ENCODE measurements at regions not wholly inside any gene's neighbourhood (a gene's known extent, or its start where the extent isn't known, plus 50 kb on each side); places are given as distances from the start of the nearest gene placed in this dataset.

GRCh38 chr5:79872291-79872690 lies 118.8 kb downstream of the MTX3 start:
- no peak overlapping the region for H3K4me2 ChIP-seq (ENCODE audit: insufficient read depth, low read length)
- DNase-seq (no peak), ATAC-seq (ENCODE audit: insufficient read depth, low read depth) (no peak)
- no peaks in the 10 kb centered on the region for H4K20me1 ChIP-seq (ENCODE audit: insufficient read depth, low read length)
- no peak overlapping the region for H3K4me3 ChIP-seq (ENCODE audit: low read depth in 1 of 2, low read length in 2 of 2)
- H3K4me1 ChIP-seq (ENCODE audit: insufficient read depth, low read length) = no peaks in the 10 kb centered on the region
- H3K9me3 ChIP-seq (ENCODE audit: insufficient read depth, low read length, severe bottlenecking) = no peaks in the 10 kb centered on the region
- no peak overlapping the region for H3K27ac ChIP-seq (ENCODE audit: low read length)
- no peak overlapping the region for H2AFZ ChIP-seq (ENCODE audit: low read depth, low read length)
- no peaks in the 10 kb centered on the region for H3K27me3 ChIP-seq (ENCODE audit: insufficient read depth, low read length, poor library complexity)
- no peak for TF ChIP-seq CTCF (IDR thresholded peaks at IDR 0.05; ENCODE audit: borderline replicate concordance, extremely low read depth, low read length, poor library complexity, severe bottlenecking)
- no peak for TF ChIP-seq EZH2 (IDR thresholded peaks at IDR 0.05; ENCODE audit: borderline replicate concordance, low read depth, low read length, severe bottlenecking)
- no peaks in the 10 kb centered on the region for H3K36me3 ChIP-seq (ENCODE audit: insufficient read depth, low read length)
- H3K9ac ChIP-seq (ENCODE audit: low read depth, low read length) = no peak overlapping the region
- H3K79me2 ChIP-seq (ENCODE audit: insufficient read depth, low read length) = no peaks in the 10 kb centered on the region

- Histone ChIP-seq H2AFZ (ENCODE audit: low read depth, low read length) (no peak overlapping the region), H3K4me2 (ENCODE audit: insufficient read depth, low read length) (no peak overlapping the region), H3K9me3 (ENCODE audit: insufficient read depth, low read length, severe bottlenecking) (no peaks in the 10 kb centered on the region), H3K4me1 (ENCODE audit: insufficient read depth, low read length) (no peaks in the 10 kb centered on the region), H3K36me3 (ENCODE audit: insufficient read depth, low read length) (no peaks in the 10 kb centered on the region), H3K27me3 (ENCODE audit: insufficient read depth, low read length, poor library complexity) (no peaks in the 10 kb centered on the region), H3K79me2 (ENCODE audit: insufficient read depth, low read length) (no peaks in the 10 kb centered on the region), H3K9ac (ENCODE audit: low read depth, low read length) (no peak overlapping the region), H3K27ac (ENCODE audit: low read length) (no peak overlapping the region), H3K4me3 (ENCODE audit: low read depth in 1 of 2, low read length in 2 of 2) (no peak overlapping the region), H4K20me1 (ENCODE audit: insufficient read depth, low read length) (no peaks in the 10 kb centered on the region)
- no peak for ATAC-seq (ENCODE audit: insufficient read depth, low read depth)
- no peak for DNase-seq
- TF ChIP-seq CTCF (IDR thresholded peaks at IDR 0.05; ENCODE audit: borderline replicate concordance, extremely low read depth, low read length, poor library complexity, severe bottlenecking) (no peak), EZH2 (IDR thresholded peaks at IDR 0.05; ENCODE audit: borderline replicate concordance, low read depth, low read length, severe bottlenecking) (no peak)
These were observed 119.5 kb downstream of the MTX3 start for GRCh38 chr5:79871364-79872120.

- Histone ChIP-seq H3K4me2 (ENCODE audit: insufficient read depth, low read length) (no peak overlapping the region), H3K4me3 (ENCODE audit: low read depth in 1 of 2, low read length in 2 of 2) (no peak overlapping the region), H3K27me3 (ENCODE audit: insufficient read depth, low read length, poor library complexity) (no peaks in the 10 kb centered on the region), H2AFZ (ENCODE audit: low read depth, low read length) (no peak overlapping the region), H3K9ac (ENCODE audit: low read depth, low read length) (no peak overlapping the region), H3K9me3 (ENCODE audit: insufficient read depth, low read length, severe bottlenecking) (no peaks in the 10 kb centered on the region), H4K20me1 (ENCODE audit: insufficient read depth, low read length) (no peaks in the 10 kb centered on the region), H3K36me3 (ENCODE audit: insufficient read depth, low read length) (no peaks in the 10 kb centered on the region), H3K4me1 (ENCODE audit: insufficient read depth, low read length) (no peaks in the 10 kb centered on the region), H3K79me2 (ENCODE audit: insufficient read depth, low read length) (no peaks in the 10 kb centered on the region), H3K27ac (ENCODE audit: low read length) (no peak overlapping the region)
- DNase-seq = no peak
- no peak for ATAC-seq (ENCODE audit: insufficient read depth, low read depth)
- TF ChIP-seq CTCF (IDR thresholded peaks at IDR 0.05; ENCODE audit: borderline replicate concordance, extremely low read depth, low read length, poor library complexity, severe bottlenecking) = no peak
These were observed 122.8 kb downstream of the MTX3 start for GRCh38 chr5:79868163-79868670.

Data from DND-41 (cell line).